H9 (cell line): ENCODE measurements at regions not wholly inside any gene's neighbourhood (a gene's known extent, or its start where the extent isn't known, plus 50 kb on each side); places are given as distances from the start of the nearest gene placed in this dataset.
A peak's percentile ranks its signal among the peaks of the same experiment; 100 is the strongest.

ENCODE experiments used
- DNase-seq: peaks from one replicate; pipeline ENCODE4 v3.0.0-alpha.2; 2017
- H2AFZ ChIP-seq: one replicate; pipeline ENCODE4 v1.6.1; 2013; ENCODE audit warnings: mild to moderate bottlenecking, low read length, control low read depth, moderate library complexity
- H2AK5ac ChIP-seq: 2 replicates; pipeline ENCODE4 v1.6.1; 2013; ENCODE audit warnings: low read length, control low read depth, mixed read lengths; ENCODE audit not compliant: insufficient read length
- H2BK120ac ChIP-seq: one replicate; pipeline ENCODE4 v1.6.1; 2013; ENCODE audit warnings: low read depth, mild to moderate bottlenecking, low read length, control low read depth, inconsistent platforms; ENCODE audit not compliant: poor library complexity, severe bottlenecking
- H2BK12ac ChIP-seq: 2 replicates; pipeline ENCODE4 v1.6.1; 2013; ENCODE audit warnings: low read length, control low read depth, mixed read lengths, low read depth; ENCODE audit not compliant: insufficient read length
- H2BK15ac ChIP-seq: 2 replicates; pipeline ENCODE4 v1.6.1; 2013; ENCODE audit warnings: low read depth, low read length, control low read depth
- H2BK20ac ChIP-seq: one replicate; pipeline ENCODE4 v1.6.1; 2013; ENCODE audit warnings: low read depth, mild to moderate bottlenecking, low read length, control low read depth, inconsistent platforms; ENCODE audit not compliant: poor library complexity, severe bottlenecking
- H2BK5ac ChIP-seq: 2 replicates; pipeline ENCODE4 v1.6.1; 2013; ENCODE audit warnings: low read length, control low read depth, mixed read lengths; ENCODE audit not compliant: insufficient read length
- H3K14ac ChIP-seq: 2 replicates; pipeline ENCODE4 v1.6.1; 2013; ENCODE audit warnings: low read length, control low read depth; ENCODE audit not compliant: insufficient read depth
- H3K18ac ChIP-seq: 2 replicates; pipeline ENCODE4 v1.6.1; 2013; ENCODE audit warnings: low read depth, mild to moderate bottlenecking, mixed read lengths, low read length, control low read depth; ENCODE audit not compliant: insufficient read length
- H3K23ac ChIP-seq: 2 replicates; pipeline ENCODE4 v1.6.1; 2013; ENCODE audit warnings: low read length, control low read depth, mixed read lengths, low read depth; ENCODE audit not compliant: insufficient read length
- H3K23me2 ChIP-seq: 2 replicates; pipeline ENCODE4 v1.6.1; 2013; ENCODE audit warnings: low read depth, mild to moderate bottlenecking, mixed read lengths, low read length, control low read depth; ENCODE audit not compliant: insufficient read length, poor library complexity, severe bottlenecking
- H3K27ac ChIP-seq: 2 replicates; pipeline ENCODE4 v1.5.1; 2013; ENCODE audit warnings: low read length, control low read depth, mixed read lengths, low read depth; ENCODE audit not compliant: insufficient read length
- H3K27me3 ChIP-seq: 2 replicates; pipeline ENCODE4 v1.6.1; 2013; ENCODE audit warnings: low read length, control low read depth, inconsistent platforms; ENCODE audit not compliant: insufficient read depth
- H3K4ac ChIP-seq: 2 replicates; pipeline ENCODE4 v1.6.1; 2013; ENCODE audit warnings: low read depth, mild to moderate bottlenecking, control low read depth, inconsistent platforms, low read length, moderate library complexity
- H3K4me1 ChIP-seq: 2 replicates; pipeline ENCODE4 v1.6.1; 2013; ENCODE audit warnings: low read length, control low read depth, inconsistent platforms; ENCODE audit not compliant: insufficient read depth
- H3K4me2 ChIP-seq: 2 replicates; pipeline ENCODE4 v1.6.1; 2013; ENCODE audit warnings: low read length, control low read depth, mixed read lengths; ENCODE audit not compliant: insufficient read length, insufficient read depth
- H3K56ac ChIP-seq: 2 replicates; pipeline ENCODE4 v1.6.1; 2013; ENCODE audit warnings: low read depth, mild to moderate bottlenecking, mixed read lengths, low read length, control low read depth; ENCODE audit not compliant: insufficient read length
- H3K79me1 ChIP-seq: 2 replicates; pipeline ENCODE4 v1.6.1; 2013; ENCODE audit warnings: low read depth, mild to moderate bottlenecking, moderate library complexity, low read length, control low read depth, inconsistent platforms; ENCODE audit not compliant: insufficient read depth, poor library complexity, severe bottlenecking
- H3K79me2 ChIP-seq: 2 replicates; pipeline ENCODE4 v1.6.1; 2013; ENCODE audit warnings: low read length, control low read depth, inconsistent platforms; ENCODE audit not compliant: insufficient read depth
- H3K9ac ChIP-seq: 2 replicates; pipeline ENCODE4 v1.6.1; 2013; ENCODE audit warnings: low read length, control low read depth, mixed read lengths; ENCODE audit not compliant: insufficient read length; ENCODE audit errors: extremely low read depth
- H3K9me3 ChIP-seq: one replicate; pipeline ENCODE4 v1.6.1; 2013; ENCODE audit warnings: low read depth, low read length, inconsistent platforms; ENCODE audit not compliant: control insufficient read depth
- H3T11ph ChIP-seq: one replicate; pipeline ENCODE4 v1.6.1; 2013; ENCODE audit warnings: mild to moderate bottlenecking, low read length, control low read depth, inconsistent platforms
- H4K20me1 ChIP-seq: one replicate; pipeline ENCODE4 v1.6.1; 2013; ENCODE audit not compliant: control insufficient read depth, insufficient read length, insufficient read depth
- H4K5ac ChIP-seq: 2 replicates; pipeline ENCODE4 v1.6.1; 2013; ENCODE audit warnings: low read depth, mild to moderate bottlenecking, mixed read lengths, low read length, control low read depth; ENCODE audit not compliant: insufficient read length
- H4K8ac ChIP-seq: replicated peaks from 2 replicates; pipeline ENCODE4 v1.6.1; 2013; ENCODE audit warnings: low read length, control low read depth, mixed read lengths, low read depth; ENCODE audit not compliant: insufficient read length
- H4K91ac ChIP-seq: 2 replicates; pipeline ENCODE4 v1.6.1; 2013; ENCODE audit warnings: low read depth, mild to moderate bottlenecking, moderate library complexity, mixed read lengths, low read length, control low read depth; ENCODE audit not compliant: insufficient read length
- H3K27ac Mint-ChIP-seq, 3 experiments: 2 replicates in 2 of 3; 3 replicates in 1 of 3; pipeline ENCODE4 v1.8.0; 2020 to 2021; ENCODE audit warnings: mixed read lengths in 3 of 3, mild to moderate bottlenecking in 1 of 3, moderate library complexity in 1 of 3
- H3K27me3 Mint-ChIP-seq: 2 replicates; pipeline ENCODE4 v1.8.0; 2021; ENCODE audit warnings: low read depth, mild to moderate bottlenecking, moderate library complexity, mixed read lengths
- H3K36me3 Mint-ChIP-seq, 3 experiments: 2 replicates in 2 of 3; 3 replicates in 1 of 3; pipeline ENCODE4 v1.8.0; 2020 to 2021; ENCODE audit warnings: low read depth in 3 of 3, mixed read lengths in 3 of 3; ENCODE audit not compliant: insufficient read depth in 1 of 3
- H3K4me1 Mint-ChIP-seq, 2 experiments: 2 replicates each; pipeline ENCODE4 v1.8.0; 2020; ENCODE audit warnings: mixed read lengths in 2 of 2
- H3K4me3 Mint-ChIP-seq, 2 experiments: 2 replicates in 1 of 2; 3 replicates in 1 of 2; pipeline ENCODE4 v1.8.0; 2020 to 2021; ENCODE audit warnings: mild to moderate bottlenecking in 2 of 2, mixed read lengths in 2 of 2, moderate library complexity in 1 of 2
- H3K9me3 Mint-ChIP-seq, 2 experiments: 2 replicates in 1 of 2; 3 replicates in 1 of 2; pipeline ENCODE4 v1.8.0; 2020; ENCODE audit warnings: mild to moderate bottlenecking in 2 of 2, mixed read lengths in 2 of 2, moderate library complexity in 1 of 2
- CTCF ChIP-seq: fragments of 200-600 bp; sonication (generic); conservative IDR thresholded peaks from 3 replicates; pipeline ENCODE4 v1.8.0; 2021; ENCODE audit warnings: antibody characterized with exemption, mild to moderate bottlenecking
- WGBS: extraction: QIAGEN DNeasy Blood & Tissue Kit; methylation state at CpG from one replicate; pipeline ENCODE4 v1.1.7; 2013; ENCODE audit warnings: missing lambda C conversion rate, low lambda C conversion rate, mixed read lengths; ENCODE audit not compliant: insufficient read length; ENCODE audit errors: extremely low coverage; 5-methylcytosine and 5-hydroxymethylcytosine counted together

GRCh38 chr1:29490204-29490934 is 254.0 kb downstream of the PTPRU start:
- H3K18ac ChIP-seq, result no peak overlapping the region
- H3K9me3 ChIP-seq, result peaks cover 5% of the 10 kb centered on the region
- no peak overlapping the region for H3T11ph ChIP-seq
- H4K5ac ChIP-seq, result no peak overlapping the region
- H3K4me1 Mint-ChIP-seq, result peaks cover 8 to 16% of the 10 kb centered on the region in 2 experiments
- no peak overlapping the region for H2AK5ac ChIP-seq
- H3K23ac ChIP-seq, result no peak overlapping the region
- TF ChIP-seq CTCF, result peak; percentile 47; the same call in 2 of the 3 replicates
- no peak overlapping the region for H2BK15ac ChIP-seq
- no peaks in the 10 kb centered on the region for H4K20me1 ChIP-seq
- no peak for DNase-seq
- H2AFZ ChIP-seq, result peak overlapping the region; percentile 66
- H3K56ac ChIP-seq, result no peak overlapping the region
- H2BK12ac ChIP-seq, result no peak overlapping the region
- H3K27ac Mint-ChIP-seq, result peak overlapping the region in 1 of 3 experiments; percentile 13; a peak in 1 of 7 replicates
- H3K27me3 ChIP-seq, result no peaks in the 10 kb centered on the region
- no peak overlapping the region for H4K8ac ChIP-seq
- no peak overlapping the region for H2BK120ac ChIP-seq
- no peak overlapping the region for H3K9ac ChIP-seq
- H3K36me3 Mint-ChIP-seq, result peaks cover 3 to 11% (median 6%) of the 10 kb centered on the region in 3 experiments; a peak in 2 of 7 replicates
- no peaks in the 10 kb centered on the region for H3K79me1 ChIP-seq
- H3K4me2 ChIP-seq, result no peak overlapping the region
- no peaks in the 10 kb centered on the region; the same call in 1 of the 2 replicates for H3K27me3 Mint-ChIP-seq
- no peak overlapping the region for H4K91ac ChIP-seq
- H3K4ac ChIP-seq, result no peak overlapping the region
- no CpG with 5 or more reads among the region's 11 CpGs for WGBS
- no peaks in the 10 kb centered on the region for H3K23me2 ChIP-seq
- no peaks in the 10 kb centered on the region for H3K79me2 ChIP-seq
- H3K4me1 ChIP-seq, result no peaks in the 10 kb centered on the region
- H2BK20ac ChIP-seq, result no peak overlapping the region
- no peak overlapping the region for H2BK5ac ChIP-seq
- no peak overlapping the region for H3K27ac ChIP-seq
- no peak overlapping the region; the same call in 1 of the 2 replicates for H3K14ac ChIP-seq
- H3K4me3 Mint-ChIP-seq, result no peak overlapping the region
- H3K9me3 Mint-ChIP-seq, result peaks cover 15 to 17% of the 10 kb centered on the region in 2 experiments
